GM18868 (cell line): ENCODE measurements at regions not wholly inside any gene's neighbourhood (a gene's known extent, or its start where the extent isn't known, plus 50 kb on each side); places are given as distances from the start of the nearest gene placed in this dataset.

Experiments
- ATAC-seq: cut with Tn5 transposase; IDR thresholded peaks from one replicate; pipeline ENCODE4 v1.9.1; 2021; ENCODE audit warnings: mild to moderate bottlenecking, moderate library complexity; ENCODE audit not compliant: unreplicated experiment

- no peak for ATAC-seq
These were observed 93.7 kb upstream of the PLET1 start for GRCh38 chr11:112354364-112354763.

DNA sequence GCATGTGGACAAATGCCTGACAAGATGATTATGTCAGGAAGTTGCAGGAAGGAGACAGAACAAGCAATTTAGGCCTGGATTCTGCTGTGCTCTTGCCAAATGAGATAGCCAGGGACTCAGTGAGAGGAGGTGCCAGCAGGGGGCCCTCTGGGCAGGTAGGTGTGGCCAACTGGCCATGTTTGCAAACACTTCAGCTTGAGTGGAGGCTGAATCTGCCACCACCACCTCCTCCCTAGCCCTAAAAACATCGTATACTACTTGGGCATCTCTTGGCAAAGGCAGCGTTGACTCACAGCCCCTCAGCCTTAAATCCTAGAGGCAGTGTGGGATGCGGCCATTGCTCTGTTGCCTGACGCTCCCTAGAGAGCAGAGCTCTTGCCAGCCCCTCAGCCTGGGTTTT lies 95.1 kb upstream of the PLET1 start:
- ATAC-seq = no peak

GRCh38 chr11:112357488-112357887 lies 96.8 kb upstream of the PLET1 start:
- no peak for ATAC-seq

- ATAC-seq = no peak
These were observed 100.7 kb upstream of the PLET1 start for GRCh38 chr11:112361396-112361795.

- ATAC-seq = no peak
These were observed 102.9 kb upstream of the PLET1 start for GRCh38 chr11:112363527-112363926.

- no peak for ATAC-seq
These were observed 104.4 kb upstream of the PLET1 start for GRCh38 chr11:112364962-112365481.

DNA sequence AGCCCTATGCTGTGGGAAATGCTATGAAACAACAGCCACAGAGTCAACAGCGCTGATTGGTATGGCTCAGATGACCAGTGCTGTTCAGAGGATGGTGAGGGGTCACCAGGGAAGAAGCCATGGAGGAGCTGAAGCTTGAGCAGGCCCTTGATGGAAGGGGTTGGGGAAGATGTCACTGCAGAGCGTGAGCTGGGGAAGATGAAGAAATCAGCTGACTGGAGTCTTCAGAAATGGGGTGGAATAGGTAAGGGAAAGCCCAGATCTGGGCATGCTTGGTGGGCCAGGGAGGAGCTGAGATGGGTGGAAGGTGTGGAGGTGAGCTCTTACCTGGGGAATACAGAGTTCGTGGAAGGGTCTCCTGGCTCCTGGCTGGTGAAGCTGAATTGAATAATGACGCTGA lies 105.4 kb upstream of the PLET1 start:
- no peak for ATAC-seq

DNA sequence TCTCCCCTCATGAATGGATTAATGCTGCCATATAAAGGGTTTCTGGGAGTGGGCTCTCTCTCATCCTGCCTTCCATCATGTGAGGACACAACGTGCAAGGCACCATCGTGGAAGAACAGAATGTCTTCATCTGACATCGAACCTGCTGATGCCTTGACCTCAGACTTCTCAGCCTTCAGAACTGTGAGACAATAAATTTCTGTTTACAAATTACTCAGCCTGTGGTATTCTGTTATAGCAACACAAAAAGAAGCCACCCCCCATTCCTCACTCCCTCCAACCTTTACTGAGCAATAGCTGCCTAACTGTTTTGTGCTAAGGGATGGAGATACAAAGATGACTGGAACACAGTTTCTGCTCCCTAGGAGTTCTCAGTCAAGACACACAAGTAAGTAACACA lies 106.1 kb upstream of the PLET1 start:
- ATAC-seq = no peak

- ATAC-seq = no peak
These were observed 106.8 kb upstream of the PLET1 start for GRCh38 chr11:112367461-112367860.

- no peak for ATAC-seq
These were observed 107.2 kb upstream of the PLET1 start for GRCh38 chr11:112367895-112368294.

DNA sequence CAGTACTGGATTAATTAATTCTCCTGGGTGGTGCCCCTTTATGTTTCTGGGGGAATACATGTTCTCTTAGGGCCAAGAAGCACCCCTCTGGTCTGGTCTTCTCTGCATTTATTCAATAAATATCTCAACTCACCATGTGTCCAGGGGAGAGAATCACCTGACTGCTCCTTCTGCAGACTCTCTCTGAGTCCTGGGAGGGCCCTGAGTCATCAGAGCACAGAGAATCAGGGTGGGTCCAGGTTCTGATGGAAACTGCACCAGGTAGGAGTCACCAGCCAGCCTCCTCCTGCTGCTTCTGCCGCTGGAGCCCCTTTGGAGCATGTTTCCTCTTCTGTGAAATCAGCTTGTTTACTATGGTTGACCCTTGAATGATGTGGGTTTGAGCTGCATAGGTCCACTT lies 107.7 kb upstream of the PLET1 start:
- ATAC-seq = no peak

- no peak for ATAC-seq
These were observed 108.7 kb upstream of the PLET1 start for GRCh38 chr11:112369374-112369773.

- ATAC-seq = no peak
These were observed 109.3 kb upstream of the PLET1 start for GRCh38 chr11:112369916-112370315.

- ATAC-seq = no peak
These were observed 114.0 kb upstream of the PLET1 start for GRCh38 chr11:112374486-112375140.

DNA sequence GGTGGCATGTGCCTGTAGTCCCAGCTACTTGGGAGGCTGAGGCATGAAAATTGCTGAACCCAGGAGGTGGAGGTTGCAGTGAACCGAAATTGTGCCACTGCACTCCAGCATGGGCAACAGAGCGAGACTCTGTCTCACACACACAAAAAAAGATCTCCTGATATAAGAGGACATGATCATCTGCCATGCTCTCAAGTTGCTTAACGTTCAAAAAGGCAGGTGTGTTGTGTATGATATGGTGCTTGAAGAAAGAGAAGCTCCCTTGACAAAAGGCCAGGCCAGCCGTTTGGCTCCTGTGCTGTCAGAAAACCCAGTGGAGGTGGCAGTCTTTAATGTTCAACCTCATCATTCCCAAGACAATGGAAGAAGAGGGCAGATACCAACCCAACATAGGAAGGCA lies 117.3 kb upstream of the PLET1 start:
- ATAC-seq = no peak

GRCh38 chr11:112380464-112380863 lies 119.8 kb upstream of the PLET1 start:
- no peak for ATAC-seq

DNA sequence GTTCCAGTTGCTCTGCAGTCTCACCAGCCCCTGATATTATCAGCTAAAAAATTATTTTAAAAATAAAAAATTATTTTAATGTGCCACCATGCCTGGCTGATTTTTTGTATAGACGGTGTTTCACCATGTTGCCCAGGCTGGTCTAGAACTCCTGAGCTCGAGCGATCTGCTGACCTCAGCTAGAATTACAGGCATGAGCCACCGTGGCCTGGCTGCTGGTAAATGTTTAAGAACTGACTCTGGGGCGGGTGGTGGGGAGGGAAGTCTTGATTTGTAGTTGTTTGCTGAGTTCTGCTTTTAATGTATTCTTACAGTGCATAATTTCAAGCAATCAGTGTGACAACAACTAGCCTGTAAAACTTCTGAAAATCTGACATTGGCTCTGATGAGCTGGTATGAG lies 120.9 kb upstream of the PLET1 start:
- no peak for ATAC-seq

DNA sequence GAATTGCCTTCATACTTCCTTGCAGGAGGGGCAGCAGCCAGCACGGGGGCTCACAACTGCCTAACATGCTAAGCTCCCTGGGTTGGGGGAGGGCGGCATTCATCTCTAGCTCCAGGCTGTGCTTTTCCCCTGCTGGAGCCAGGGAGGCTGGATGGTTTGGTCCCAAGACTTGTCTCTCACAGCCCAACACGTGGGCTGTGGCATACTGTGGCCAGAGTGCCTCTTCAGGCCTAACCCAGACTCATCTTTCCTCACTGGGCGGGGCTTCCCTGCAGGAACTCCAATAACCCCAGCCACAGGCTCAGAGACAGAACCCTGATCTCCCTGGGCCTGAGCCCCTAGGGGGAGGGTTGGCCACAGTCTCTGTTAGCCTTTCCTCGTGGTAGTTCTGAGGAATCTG lies 121.9 kb upstream of the PLET1 start:
- no peak for ATAC-seq

GRCh38 chr11:112388496-112388895 lies 127.8 kb upstream of the PLET1 start:
- no peak for ATAC-seq

GRCh38 chr11:112391086-112391485 lies 130.4 kb upstream of the PLET1 start:
- ATAC-seq = no peak

- no peak for ATAC-seq
These were observed 132.2 kb upstream of the PLET1 start for GRCh38 chr11:112392904-112393303.

GRCh38 chr11:112394304-112394703 lies 133.6 kb upstream of the PLET1 start:
- no peak for ATAC-seq

GRCh38 chr11:112396076-112396475 lies 135.4 kb upstream of the PLET1 start:
- no peak for ATAC-seq
